H9 (cell line): ENCODE measurements at regions not wholly inside any gene's neighbourhood (a gene's known extent, or its start where the extent isn't known, plus 50 kb on each side); places are given as distances from the start of the nearest gene placed in this dataset.

ENCODE experiments used
- DNase-seq: peaks from one replicate; pipeline ENCODE4 v3.0.0-alpha.2; 2017
- H2AFZ ChIP-seq: one replicate; pipeline ENCODE4 v1.6.1; 2013; ENCODE audit warnings: mild to moderate bottlenecking, low read length, control low read depth, moderate library complexity
- H2AK5ac ChIP-seq: 2 replicates; pipeline ENCODE4 v1.6.1; 2013; ENCODE audit warnings: low read length, control low read depth, mixed read lengths; ENCODE audit not compliant: insufficient read length
- H2BK120ac ChIP-seq: one replicate; pipeline ENCODE4 v1.6.1; 2013; ENCODE audit warnings: low read depth, mild to moderate bottlenecking, low read length, control low read depth, inconsistent platforms; ENCODE audit not compliant: poor library complexity, severe bottlenecking
- H2BK12ac ChIP-seq: 2 replicates; pipeline ENCODE4 v1.6.1; 2013; ENCODE audit warnings: low read length, control low read depth, mixed read lengths, low read depth; ENCODE audit not compliant: insufficient read length
- H2BK15ac ChIP-seq: 2 replicates; pipeline ENCODE4 v1.6.1; 2013; ENCODE audit warnings: low read depth, low read length, control low read depth
- H2BK20ac ChIP-seq: one replicate; pipeline ENCODE4 v1.6.1; 2013; ENCODE audit warnings: low read depth, mild to moderate bottlenecking, low read length, control low read depth, inconsistent platforms; ENCODE audit not compliant: poor library complexity, severe bottlenecking
- H2BK5ac ChIP-seq: 2 replicates; pipeline ENCODE4 v1.6.1; 2013; ENCODE audit warnings: low read length, control low read depth, mixed read lengths; ENCODE audit not compliant: insufficient read length
- H3K14ac ChIP-seq: 2 replicates; pipeline ENCODE4 v1.6.1; 2013; ENCODE audit warnings: low read length, control low read depth; ENCODE audit not compliant: insufficient read depth
- H3K18ac ChIP-seq: 2 replicates; pipeline ENCODE4 v1.6.1; 2013; ENCODE audit warnings: low read depth, mild to moderate bottlenecking, mixed read lengths, low read length, control low read depth; ENCODE audit not compliant: insufficient read length
- H3K23ac ChIP-seq: 2 replicates; pipeline ENCODE4 v1.6.1; 2013; ENCODE audit warnings: low read length, control low read depth, mixed read lengths, low read depth; ENCODE audit not compliant: insufficient read length
- H3K23me2 ChIP-seq: 2 replicates; pipeline ENCODE4 v1.6.1; 2013; ENCODE audit warnings: low read depth, mild to moderate bottlenecking, mixed read lengths, low read length, control low read depth; ENCODE audit not compliant: insufficient read length, poor library complexity, severe bottlenecking
- H3K27ac ChIP-seq: 2 replicates; pipeline ENCODE4 v1.5.1; 2013; ENCODE audit warnings: low read length, control low read depth, mixed read lengths, low read depth; ENCODE audit not compliant: insufficient read length
- H3K27me3 ChIP-seq: 2 replicates; pipeline ENCODE4 v1.6.1; 2013; ENCODE audit warnings: low read length, control low read depth, inconsistent platforms; ENCODE audit not compliant: insufficient read depth
- H3K4ac ChIP-seq: 2 replicates; pipeline ENCODE4 v1.6.1; 2013; ENCODE audit warnings: low read depth, mild to moderate bottlenecking, control low read depth, inconsistent platforms, low read length, moderate library complexity
- H3K4me1 ChIP-seq: 2 replicates; pipeline ENCODE4 v1.6.1; 2013; ENCODE audit warnings: low read length, control low read depth, inconsistent platforms; ENCODE audit not compliant: insufficient read depth
- H3K4me2 ChIP-seq: 2 replicates; pipeline ENCODE4 v1.6.1; 2013; ENCODE audit warnings: low read length, control low read depth, mixed read lengths; ENCODE audit not compliant: insufficient read length, insufficient read depth
- H3K56ac ChIP-seq: 2 replicates; pipeline ENCODE4 v1.6.1; 2013; ENCODE audit warnings: low read depth, mild to moderate bottlenecking, mixed read lengths, low read length, control low read depth; ENCODE audit not compliant: insufficient read length
- H3K79me1 ChIP-seq: 2 replicates; pipeline ENCODE4 v1.6.1; 2013; ENCODE audit warnings: low read depth, mild to moderate bottlenecking, moderate library complexity, low read length, control low read depth, inconsistent platforms; ENCODE audit not compliant: insufficient read depth, poor library complexity, severe bottlenecking
- H3K79me2 ChIP-seq: 2 replicates; pipeline ENCODE4 v1.6.1; 2013; ENCODE audit warnings: low read length, control low read depth, inconsistent platforms; ENCODE audit not compliant: insufficient read depth
- H3K9ac ChIP-seq: 2 replicates; pipeline ENCODE4 v1.6.1; 2013; ENCODE audit warnings: low read length, control low read depth, mixed read lengths; ENCODE audit not compliant: insufficient read length; ENCODE audit errors: extremely low read depth
- H3K9me3 ChIP-seq: one replicate; pipeline ENCODE4 v1.6.1; 2013; ENCODE audit warnings: low read depth, low read length, inconsistent platforms; ENCODE audit not compliant: control insufficient read depth
- H3T11ph ChIP-seq: one replicate; pipeline ENCODE4 v1.6.1; 2013; ENCODE audit warnings: mild to moderate bottlenecking, low read length, control low read depth, inconsistent platforms
- H4K20me1 ChIP-seq: one replicate; pipeline ENCODE4 v1.6.1; 2013; ENCODE audit not compliant: control insufficient read depth, insufficient read length, insufficient read depth
- H4K5ac ChIP-seq: 2 replicates; pipeline ENCODE4 v1.6.1; 2013; ENCODE audit warnings: low read depth, mild to moderate bottlenecking, mixed read lengths, low read length, control low read depth; ENCODE audit not compliant: insufficient read length
- H4K8ac ChIP-seq: replicated peaks from 2 replicates; pipeline ENCODE4 v1.6.1; 2013; ENCODE audit warnings: low read length, control low read depth, mixed read lengths, low read depth; ENCODE audit not compliant: insufficient read length
- H4K91ac ChIP-seq: 2 replicates; pipeline ENCODE4 v1.6.1; 2013; ENCODE audit warnings: low read depth, mild to moderate bottlenecking, moderate library complexity, mixed read lengths, low read length, control low read depth; ENCODE audit not compliant: insufficient read length
- H3K27ac Mint-ChIP-seq, 3 experiments: 2 replicates in 2 of 3; 3 replicates in 1 of 3; pipeline ENCODE4 v1.8.0; 2020 to 2021; ENCODE audit warnings: mixed read lengths in 3 of 3, mild to moderate bottlenecking in 1 of 3, moderate library complexity in 1 of 3
- H3K27me3 Mint-ChIP-seq: 2 replicates; pipeline ENCODE4 v1.8.0; 2021; ENCODE audit warnings: low read depth, mild to moderate bottlenecking, moderate library complexity, mixed read lengths
- H3K36me3 Mint-ChIP-seq, 3 experiments: 2 replicates in 2 of 3; 3 replicates in 1 of 3; pipeline ENCODE4 v1.8.0; 2020 to 2021; ENCODE audit warnings: low read depth in 3 of 3, mixed read lengths in 3 of 3; ENCODE audit not compliant: insufficient read depth in 1 of 3
- H3K4me1 Mint-ChIP-seq, 2 experiments: 2 replicates each; pipeline ENCODE4 v1.8.0; 2020; ENCODE audit warnings: mixed read lengths in 2 of 2
- H3K4me3 Mint-ChIP-seq, 2 experiments: 2 replicates in 1 of 2; 3 replicates in 1 of 2; pipeline ENCODE4 v1.8.0; 2020 to 2021; ENCODE audit warnings: mild to moderate bottlenecking in 2 of 2, mixed read lengths in 2 of 2, moderate library complexity in 1 of 2
- H3K9me3 Mint-ChIP-seq, 2 experiments: 2 replicates in 1 of 2; 3 replicates in 1 of 2; pipeline ENCODE4 v1.8.0; 2020; ENCODE audit warnings: mild to moderate bottlenecking in 2 of 2, mixed read lengths in 2 of 2, moderate library complexity in 1 of 2
- WGBS: extraction: QIAGEN DNeasy Blood & Tissue Kit; methylation state at CpG from one replicate; pipeline ENCODE4 v1.1.7; 2013; ENCODE audit warnings: missing lambda C conversion rate, low lambda C conversion rate, mixed read lengths; ENCODE audit not compliant: insufficient read length; ENCODE audit errors: extremely low coverage; 5-methylcytosine and 5-hydroxymethylcytosine counted together
- TF ChIP-seq, protein P1 (sequence below): fragments of 200-600 bp; sonication (generic); conservative IDR thresholded peaks from 3 replicates; pipeline ENCODE4 v1.8.0; 2021; ENCODE audit warnings: antibody characterized with exemption, mild to moderate bottlenecking

DNA sequence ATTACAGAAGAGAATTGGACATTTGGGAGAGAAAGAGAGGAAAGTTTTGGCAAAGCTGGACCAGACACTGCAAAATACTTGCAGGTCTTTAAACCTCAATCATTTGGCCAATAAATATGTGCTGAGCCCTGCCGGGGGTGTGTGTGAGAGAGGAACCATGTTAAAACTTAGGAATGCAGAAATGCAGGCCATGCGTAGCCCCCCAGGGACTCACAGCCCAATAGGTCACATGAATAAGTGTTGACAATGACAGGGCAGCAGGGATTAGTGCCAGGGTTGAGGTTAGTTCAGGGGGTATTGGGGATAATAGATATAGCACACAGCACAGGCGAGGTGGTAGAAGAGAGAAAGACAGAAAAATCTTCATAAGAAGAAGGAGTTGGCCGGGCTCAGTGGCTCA is 113.3 kb upstream of the ADAMTS18 start:
- no peak overlapping the region for H3K14ac ChIP-seq
- no peaks in the 10 kb centered on the region for H3K27me3 ChIP-seq
- no peak overlapping the region for H3K18ac ChIP-seq
- no peaks in the 10 kb centered on the region for H3K79me1 ChIP-seq
- H3K56ac ChIP-seq: no peak overlapping the region
- no peaks in the 10 kb centered on the region; a peak in 1 of 7 replicates for H3K36me3 Mint-ChIP-seq
- peaks cover 12% of the 10 kb centered on the region in 2 experiments for H3K4me1 Mint-ChIP-seq
- no peak overlapping the region for H2BK20ac ChIP-seq
- no peaks in the 10 kb centered on the region for H3K23me2 ChIP-seq
- H4K20me1 ChIP-seq: no peaks in the 10 kb centered on the region
- H3T11ph ChIP-seq: no peak overlapping the region
- no peak for DNase-seq
- H2BK15ac ChIP-seq: no peak overlapping the region
- H2BK12ac ChIP-seq: no peak overlapping the region
- no peak overlapping the region for H4K8ac ChIP-seq
- peaks cover 2% of the 10 kb centered on the region; the same call in 1 of the 2 replicates for H3K27me3 Mint-ChIP-seq
- no CpG with 5 or more reads among the region's 4 CpGs for WGBS
- no peak overlapping the region for H3K27ac ChIP-seq
- H4K91ac ChIP-seq: no peak overlapping the region
- H3K27ac Mint-ChIP-seq: no peak overlapping the region
- H3K23ac ChIP-seq: no peak overlapping the region
- H2AFZ ChIP-seq: no peak overlapping the region
- H4K5ac ChIP-seq: no peak overlapping the region
- no peaks in the 10 kb centered on the region for H3K4me1 ChIP-seq
- no peak overlapping the region for H3K4me3 Mint-ChIP-seq
- no peak overlapping the region for H3K4ac ChIP-seq
- H3K9me3 ChIP-seq: no peaks in the 10 kb centered on the region
- no peak overlapping the region for H2BK5ac ChIP-seq
- H3K4me2 ChIP-seq: no peak overlapping the region
- no peak overlapping the region for H2BK120ac ChIP-seq
- no peaks in the 10 kb centered on the region for H3K79me2 ChIP-seq
- H2AK5ac ChIP-seq: no peak overlapping the region
- no peaks in the 10 kb centered on the region for H3K9me3 Mint-ChIP-seq
- TF ChIP-seq, protein P1, sequence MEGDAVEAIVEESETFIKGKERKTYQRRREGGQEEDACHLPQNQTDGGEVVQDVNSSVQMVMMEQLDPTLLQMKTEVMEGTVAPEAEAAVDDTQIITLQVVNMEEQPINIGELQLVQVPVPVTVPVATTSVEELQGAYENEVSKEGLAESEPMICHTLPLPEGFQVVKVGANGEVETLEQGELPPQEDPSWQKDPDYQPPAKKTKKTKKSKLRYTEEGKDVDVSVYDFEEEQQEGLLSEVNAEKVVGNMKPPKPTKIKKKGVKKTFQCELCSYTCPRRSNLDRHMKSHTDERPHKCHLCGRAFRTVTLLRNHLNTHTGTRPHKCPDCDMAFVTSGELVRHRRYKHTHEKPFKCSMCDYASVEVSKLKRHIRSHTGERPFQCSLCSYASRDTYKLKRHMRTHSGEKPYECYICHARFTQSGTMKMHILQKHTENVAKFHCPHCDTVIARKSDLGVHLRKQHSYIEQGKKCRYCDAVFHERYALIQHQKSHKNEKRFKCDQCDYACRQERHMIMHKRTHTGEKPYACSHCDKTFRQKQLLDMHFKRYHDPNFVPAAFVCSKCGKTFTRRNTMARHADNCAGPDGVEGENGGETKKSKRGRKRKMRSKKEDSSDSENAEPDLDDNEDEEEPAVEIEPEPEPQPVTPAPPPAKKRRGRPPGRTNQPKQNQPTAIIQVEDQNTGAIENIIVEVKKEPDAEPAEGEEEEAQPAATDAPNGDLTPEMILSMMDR: no peak
- no peak overlapping the region for H3K9ac ChIP-seq
